ENCODE measurements at regions not wholly inside any gene's neighbourhood (a gene's known extent, or its start where the extent isn't known, plus 50 kb on each side); places are given as distances from the start of the nearest gene placed in this dataset.

GRCh38 chr16:49021136-49021535 lies 260.5 kb downstream of the CBLN1 start:
- DNase-seq = no peak

GRCh38 chr16:49020436-49020835 lies 261.2 kb downstream of the CBLN1 start:
- DNase-seq = no peak

GRCh38 chr16:49019831-49020230 lies 261.8 kb downstream of the CBLN1 start:
- no peak for DNase-seq

DNA sequence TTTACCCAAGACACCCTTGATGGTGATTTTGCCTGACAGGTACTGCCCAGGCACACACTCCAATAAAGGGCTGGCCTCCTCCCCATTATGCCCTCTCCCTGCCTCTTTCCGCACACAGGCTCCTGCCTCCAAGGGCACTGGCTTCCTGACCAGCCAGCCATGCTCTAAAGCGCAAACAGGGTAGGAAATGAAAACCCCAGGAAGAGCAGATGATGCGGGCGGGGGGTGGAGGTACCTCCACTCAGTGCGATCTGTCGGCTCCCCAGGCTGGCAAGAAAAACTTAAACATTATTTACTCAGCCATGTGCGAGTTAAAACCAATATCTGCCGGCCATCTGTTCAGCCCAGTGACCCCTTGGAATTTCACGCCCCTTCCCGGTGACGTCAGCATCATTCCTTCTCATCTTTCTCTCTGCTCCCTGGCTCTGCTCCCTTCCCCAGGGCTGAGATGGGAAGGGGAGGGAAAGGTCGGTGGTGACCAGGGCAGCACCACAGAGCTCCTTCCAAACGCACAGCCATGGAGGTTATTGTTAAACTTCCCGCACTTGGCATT lies 262.5 kb downstream of the CBLN1 start:
- DNase-seq = no peak

GRCh38 chr16:49018259-49018931 lies 263.2 kb downstream of the CBLN1 start:
- DNase-seq = no peak

- DNase-seq = no peak
Measured at GRCh38 chr16:49017501-49017900, 264.1 kb downstream of the CBLN1 start.

DNA sequence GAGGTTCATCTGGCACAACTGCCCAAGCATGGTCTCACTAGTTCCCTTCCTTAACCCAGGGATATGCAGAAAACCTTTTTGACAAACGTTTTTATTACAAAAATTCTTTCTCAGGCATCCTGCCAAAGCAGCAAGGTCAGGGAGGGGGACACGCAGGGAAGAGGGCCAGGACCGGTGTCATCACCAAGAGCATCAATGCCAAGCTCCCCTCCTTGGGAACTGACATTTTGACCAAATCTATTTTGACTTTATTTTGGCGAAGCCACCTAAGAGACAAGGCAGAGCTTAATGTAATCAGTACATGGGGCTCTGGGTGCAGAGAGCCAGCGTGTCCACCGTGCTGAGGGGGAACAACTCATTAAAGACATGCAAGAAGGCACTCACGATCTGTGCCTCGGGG lies 265.2 kb downstream of the CBLN1 start:
- DNase-seq = no peak

- DNase-seq = no peak
Measured at GRCh38 chr16:49015225-49015592, 266.4 kb downstream of the CBLN1 start.

DNA sequence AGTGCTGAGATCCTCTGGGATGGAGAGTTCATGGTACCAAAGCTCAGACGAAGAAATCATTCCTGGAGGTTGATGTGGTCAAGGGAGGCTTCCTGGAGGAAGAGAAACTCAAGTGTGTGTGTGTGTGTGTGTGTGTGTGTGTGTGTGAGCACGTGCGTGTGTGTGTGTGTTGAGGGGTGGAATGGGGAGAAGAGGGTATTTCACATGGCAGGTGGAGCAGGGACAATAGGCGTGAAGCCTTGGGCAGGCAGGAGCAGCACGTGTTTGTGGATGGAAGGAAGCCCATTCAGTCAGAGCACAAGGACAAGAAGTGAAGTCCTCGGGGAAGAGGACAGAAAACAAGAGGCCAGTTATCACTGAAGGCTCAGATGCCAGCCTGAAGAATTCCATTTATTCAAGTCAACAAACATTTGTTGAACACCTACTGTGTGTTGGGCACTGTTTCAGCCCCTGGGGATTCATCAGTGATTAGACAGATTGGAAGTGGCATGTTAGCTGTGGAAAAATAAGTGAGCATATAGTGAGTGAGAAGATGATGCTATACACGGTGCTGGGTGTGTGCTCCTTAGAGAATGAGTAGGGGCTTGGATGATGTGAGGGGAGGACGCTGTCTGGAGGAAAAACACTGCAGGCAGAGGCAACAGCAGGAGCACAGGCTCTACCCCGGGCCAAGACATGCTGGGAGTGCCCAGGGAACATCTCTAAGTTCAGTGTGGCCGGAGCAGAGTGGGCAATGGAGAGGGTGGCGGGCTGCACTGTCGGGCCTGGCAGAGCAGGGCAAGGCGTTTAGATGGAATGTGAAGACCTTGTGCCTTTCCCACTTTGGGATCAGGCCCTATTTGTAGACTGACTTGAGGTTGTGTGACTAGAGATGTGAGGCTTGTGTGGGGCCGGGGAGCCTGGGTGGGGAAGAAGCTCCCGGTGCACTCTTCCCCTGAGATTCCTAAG lies 267.1 kb downstream of the CBLN1 start:
- no peak for DNase-seq

DNA sequence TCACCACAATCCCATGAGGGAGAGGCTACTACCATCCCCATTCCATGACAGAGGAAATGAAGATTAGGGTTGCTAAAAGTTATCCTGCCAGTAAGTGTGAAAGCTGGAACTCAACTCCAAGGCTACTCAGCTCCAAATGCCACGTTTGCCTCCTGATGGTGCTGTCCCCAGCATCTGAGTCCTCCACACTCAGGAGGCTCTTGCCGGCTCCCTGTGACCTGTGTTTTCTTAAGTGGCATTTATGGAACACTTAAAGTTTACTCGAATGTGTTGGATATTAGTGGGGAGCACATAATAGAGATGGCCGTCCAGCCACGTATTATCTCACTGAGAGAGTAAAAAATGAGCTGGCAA lies 267.9 kb downstream of the CBLN1 start:
- no peak for DNase-seq

DNA sequence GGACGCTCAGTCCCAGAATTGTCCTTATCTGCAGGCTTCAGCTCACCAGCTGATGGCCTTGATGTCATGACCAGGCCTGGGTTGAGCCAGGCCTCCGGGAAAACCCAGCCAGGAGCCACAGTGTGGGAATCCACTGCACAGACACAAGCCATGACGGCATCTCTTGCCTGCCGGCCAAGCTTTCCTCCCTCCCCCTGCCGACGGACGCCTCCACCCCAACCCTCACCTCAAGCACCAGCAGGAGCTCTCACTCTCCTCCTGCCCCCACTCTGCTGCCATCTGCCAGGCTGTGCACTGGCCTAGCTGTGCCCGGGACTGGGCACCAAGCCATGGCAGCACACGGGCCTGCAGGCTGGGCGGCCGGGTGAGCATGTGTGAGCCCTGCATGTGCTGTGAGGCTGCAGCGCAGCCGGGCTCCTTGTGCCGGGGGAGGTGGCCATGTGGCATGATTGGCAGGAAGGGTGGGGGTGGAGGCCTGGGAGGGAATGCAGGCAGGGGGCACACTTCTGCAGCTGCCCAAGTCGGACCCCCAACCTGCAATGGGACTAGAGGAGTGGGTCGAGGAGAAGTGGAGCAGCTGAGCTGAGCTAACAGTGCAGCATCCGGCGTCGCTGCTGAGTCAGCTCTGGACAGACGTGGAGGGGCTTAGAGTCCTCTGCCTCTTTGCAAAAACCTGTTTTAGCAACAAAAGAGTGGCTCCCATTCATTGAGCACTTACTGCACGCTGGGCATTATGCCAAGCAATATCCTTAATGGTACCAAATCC lies 268.5 kb downstream of the CBLN1 start:
- no peak for DNase-seq

GRCh38 chr16:49011901-49012300 lies 269.7 kb downstream of the CBLN1 start:
- DNase-seq = no peak

GRCh38 chr16:49010879-49011278 lies 270.8 kb downstream of the CBLN1 start:
- no peak for DNase-seq

GRCh38 chr16:49010396-49010795 lies 271.2 kb downstream of the CBLN1 start:
- DNase-seq = no peak

- DNase-seq = no peak
Measured at GRCh38 chr16:49009204-49009603, 272.4 kb downstream of the CBLN1 start.

- no peak for DNase-seq
Measured at GRCh38 chr16:49003992-49004391, 277.6 kb downstream of the CBLN1 start.

DNA sequence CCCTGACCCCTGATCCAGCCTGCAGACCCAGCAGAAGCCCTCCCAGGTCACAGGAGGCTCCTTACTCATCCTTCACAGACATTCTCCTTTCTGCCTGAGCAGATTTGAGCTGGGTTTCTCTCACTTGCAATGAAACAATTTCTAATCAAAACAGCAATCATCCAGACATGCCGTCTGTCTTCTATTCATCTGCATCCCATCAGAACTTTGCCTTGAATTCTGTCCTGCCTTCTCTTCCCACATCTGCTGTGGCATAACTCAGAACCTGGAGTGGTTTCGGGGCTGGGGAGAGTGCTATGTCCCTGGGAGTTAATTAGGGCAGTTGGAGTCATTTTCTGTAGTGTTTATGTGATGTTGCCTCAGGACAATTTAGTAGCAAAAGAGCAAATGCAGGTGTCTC lies 278.6 kb downstream of the CBLN1 start:
- no peak for DNase-seq

- no peak for DNase-seq
Measured at GRCh38 chr16:49000594-49000993, 281.0 kb downstream of the CBLN1 start.

DNA sequence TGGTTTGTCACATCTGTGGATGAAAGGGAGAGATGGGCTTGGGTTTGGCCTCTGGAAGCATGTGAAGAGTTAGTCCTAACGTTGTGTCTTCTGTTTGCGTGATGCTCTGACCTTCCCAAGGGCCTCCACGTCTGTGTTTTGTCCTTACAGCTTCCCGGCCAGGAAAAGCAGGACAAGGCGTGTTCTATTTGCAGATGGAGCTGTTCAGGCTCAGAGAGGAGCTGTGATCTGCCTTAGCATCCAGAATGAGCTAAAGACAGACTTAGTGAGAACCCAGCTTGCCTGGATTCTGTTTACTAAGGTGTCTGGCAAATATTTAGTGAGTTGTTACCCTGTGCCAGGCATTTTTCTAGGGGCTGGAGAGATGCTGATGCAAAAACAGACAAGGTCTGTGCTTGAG lies 282.1 kb downstream of the CBLN1 start:
- DNase-seq = no peak

DNA sequence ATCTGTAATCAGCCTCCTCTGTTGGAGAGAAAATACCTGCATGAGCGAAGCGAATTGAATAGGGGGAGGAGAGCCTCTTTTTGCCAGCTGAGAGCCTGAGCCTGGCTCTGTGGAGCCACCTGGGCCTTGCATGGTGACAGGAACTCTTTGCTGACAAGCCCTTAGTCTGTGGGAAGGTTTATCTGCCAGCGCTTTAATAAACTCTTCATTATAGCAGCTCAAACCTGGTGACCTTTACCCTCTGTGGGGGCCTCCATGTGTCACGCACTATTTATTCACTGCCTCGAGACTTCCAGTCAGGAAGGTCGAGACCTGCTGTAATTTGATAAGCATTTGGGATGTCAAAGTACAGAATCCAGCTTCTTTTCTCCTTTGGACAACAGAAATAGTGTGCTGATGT lies 282.6 kb downstream of the CBLN1 start:
- no peak for DNase-seq

DNA sequence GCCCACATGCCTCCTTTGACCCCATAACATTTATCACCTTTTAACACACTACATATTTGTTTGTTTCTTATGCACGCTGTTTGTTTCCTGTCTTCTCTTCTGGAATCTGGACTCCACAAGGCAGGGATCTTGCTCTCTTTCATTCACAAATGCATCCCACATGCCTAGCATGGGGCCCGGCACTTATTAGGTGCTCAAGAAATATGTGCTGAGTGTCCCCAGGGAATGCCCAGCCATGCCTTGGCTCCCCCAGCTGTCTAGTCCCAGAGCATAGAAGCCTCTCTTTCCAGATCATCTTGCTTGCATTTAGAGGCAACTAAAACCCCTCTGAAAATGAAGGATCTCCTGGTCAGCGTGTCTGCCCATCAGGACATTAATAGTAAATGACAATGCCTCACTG lies 283.7 kb downstream of the CBLN1 start:
- DNase-seq = no peak

- no peak for DNase-seq
Measured at GRCh38 chr16:48997081-48997615, 284.5 kb downstream of the CBLN1 start.

GRCh38 chr16:48978501-48978900 lies 303.1 kb downstream of the CBLN1 start:
- DNase-seq = no peak

Measured in suppressor macrophage treated with lipopolysaccharide for 1 hour (primary cell).